ENCODE measurements at regions not wholly inside any gene's neighbourhood (a gene's known extent, or its start where the extent isn't known, plus 50 kb on each side); places are given as distances from the start of the nearest gene placed in this dataset.

GRCh38 chr6:81623106-81623759, 129.2 kb downstream of the TENT5A start:
- TF ChIP-seq CTCF (IDR thresholded peaks at IDR 0.05) (no peak), E2F1 (CRISPR knock-in tag; IDR thresholded peaks at IDR 0.05) (no peak), NR2C2 (CRISPR knock-in tag; IDR thresholded peaks at IDR 0.05) (no peak), USF1 (CRISPR knock-in tag; IDR thresholded peaks at IDR 0.05) (no peak), MXD4 (CRISPR knock-in tag; IDR thresholded peaks at IDR 0.05; ENCODE audit: borderline replicate concordance) (no peak), FOXP1 (CRISPR knock-in tag; IDR thresholded peaks at IDR 0.05; ENCODE audit: borderline replicate concordance) (no peak), ZNF138 (CRISPR knock-in tag; conservative IDR thresholded peaks at IDR 0.05) (no peak), E2F4 (CRISPR knock-in tag; IDR thresholded peaks at IDR 0.05; ENCODE audit: borderline replicate concordance, low read depth) (no peak), ZBTB21 (CRISPR knock-in tag; IDR thresholded peaks at IDR 0.05; ENCODE audit: borderline replicate concordance) (no peak), FOXP4 (CRISPR knock-in tag; IDR thresholded peaks at IDR 0.05) (no peak), TEAD4 (CRISPR knock-in tag; IDR thresholded peaks at IDR 0.05) (no peak), E2F5 (CRISPR knock-in tag; IDR thresholded peaks at IDR 0.05) (no peak), MAX (CRISPR knock-in tag; IDR thresholded peaks at IDR 0.05) (no peak)

Data from WTC11 (cell line).